CD14-positive monocyte (primary cell): ENCODE measurements at regions not wholly inside any gene's neighbourhood (a gene's known extent, or its start where the extent isn't known, plus 50 kb on each side); places are given as distances from the start of the nearest gene placed in this dataset.

Experiments
- DNase-seq, 3 donors: peaks; one replicate each; pipeline ENCODE4 v3.0.0-alpha.2; 2011 to 2022
- H2AFZ ChIP-seq: 2 replicates; pipeline ENCODE4 v1.6.0; 2012; ENCODE audit warnings: mild to moderate bottlenecking, low read depth, low read length, inconsistent platforms; ENCODE audit not compliant: insufficient read depth, poor library complexity, severe bottlenecking
- H3K27ac ChIP-seq, 2 donors: 1 replicate in 1 of 2; 2 replicates in 1 of 2; pipeline ENCODE4 v1.5.1; 2012 to 2013; ENCODE audit warnings: low read length in 2 of 2, control low read depth in 1 of 2, inconsistent platforms in 1 of 2, low read depth in 1 of 2, mild to moderate bottlenecking in 1 of 2
- H3K27me3 ChIP-seq, 2 donors: one replicate each; pipeline versions ENCODE4 v1.6.0 to v1.6.1; 2011 to 2013; ENCODE audit warnings: low read length in 2 of 2; ENCODE audit not compliant: control insufficient read depth in 2 of 2, insufficient read depth in 2 of 2
- H3K36me3 ChIP-seq, 2 donors: replicated peaks in 1 of 2; 1 replicate in 1 of 2; 2 replicates in 1 of 2; pipeline versions ENCODE4 v1.5.1 to v1.6.1; 2012 to 2013; ENCODE audit warnings: low read length in 2 of 2, control low read depth in 1 of 2, inconsistent platforms in 1 of 2, mild to moderate bottlenecking in 1 of 2; ENCODE audit not compliant: insufficient read depth in 2 of 2, control insufficient read depth in 1 of 2
- H3K4me1 ChIP-seq, 2 donors: 1 replicate in 1 of 2; 2 replicates in 1 of 2; pipeline versions ENCODE4 v1.5.1 to v1.6.1; 2012 to 2013; ENCODE audit warnings: low read length in 2 of 2, control low read depth in 1 of 2, inconsistent platforms in 1 of 2, mild to moderate bottlenecking in 1 of 2, moderate library complexity in 1 of 2; ENCODE audit not compliant: insufficient read depth in 2 of 2, control insufficient read depth in 1 of 2
- H3K4me2 ChIP-seq: replicated peaks from 2 replicates; pipeline ENCODE3; 2012; ENCODE audit warnings: low read length, moderate library complexity, mild to moderate bottlenecking; ENCODE audit not compliant: poor library complexity, severe bottlenecking; ENCODE audit errors: extremely low read depth
- H3K4me3 ChIP-seq, 3 experiments: fragments of 200-600 bp in 1 of 3; sonication (generic) in 1 of 3; replicated peaks in 1 of 3; 1 replicate in 2 of 3; 2 replicates in 1 of 3; pipeline ENCODE4 v1.5.1; 2011 to 2013; ENCODE audit warnings: low read length in 3 of 3, mild to moderate bottlenecking in 3 of 3, control low read depth in 2 of 3, low read depth in 2 of 3, inconsistent platforms in 1 of 3, moderate library complexity in 1 of 3
- H3K79me2 ChIP-seq: 2 replicates; pipeline ENCODE4 v1.6.0; 2012; ENCODE audit warnings: mild to moderate bottlenecking, control low read depth, inconsistent platforms, low read length, moderate library complexity; ENCODE audit not compliant: insufficient read depth
- H3K9ac ChIP-seq: 2 replicates; pipeline ENCODE4 v1.6.0; 2017; ENCODE audit warnings: low read length, mild to moderate bottlenecking; ENCODE audit not compliant: insufficient read depth, poor library complexity, severe bottlenecking
- H3K9me3 ChIP-seq, 2 donors: replicated peaks in 1 of 2; 1 replicate in 1 of 2; 2 replicates in 1 of 2; pipeline versions ENCODE4 v1.5.1 to v1.6.1; 2012 to 2013; ENCODE audit warnings: low read length in 2 of 2, control low read depth in 1 of 2; ENCODE audit not compliant: control insufficient read depth in 1 of 2, insufficient read depth in 1 of 2
- H4K20me1 ChIP-seq: 2 replicates; pipeline ENCODE4 v1.6.0; 2012; ENCODE audit warnings: mild to moderate bottlenecking, low read length, control low read depth, moderate library complexity; ENCODE audit not compliant: insufficient read depth
- H3K27ac Mint-ChIP-seq, 7 donors: one replicate each; pipeline ENCODE4 v1.8.0; 2020; ENCODE audit warnings: mild to moderate bottlenecking in 7 of 7, mixed read lengths in 7 of 7, moderate library complexity in 6 of 7, inconsistent platforms in 2 of 7
- H3K27me3 Mint-ChIP-seq, 3 donors: one replicate each; pipeline ENCODE4 v1.8.0; 2021 to 2022; ENCODE audit warnings: low read depth in 3 of 3, mild to moderate bottlenecking in 3 of 3, mixed read lengths in 3 of 3, moderate library complexity in 3 of 3, inconsistent platforms in 1 of 3
- H3K36me3 Mint-ChIP-seq, 2 donors: one replicate each; pipeline ENCODE4 v1.8.0; 2020; ENCODE audit warnings: mixed read lengths in 2 of 2, inconsistent platforms in 1 of 2, mild to moderate bottlenecking in 1 of 2
- H3K4me1 Mint-ChIP-seq: one replicate; pipeline ENCODE4 v1.8.0; 2020; ENCODE audit warnings: mild to moderate bottlenecking, mixed read lengths
- H3K4me3 Mint-ChIP-seq, 2 donors: one replicate each; pipeline ENCODE4 v1.8.0; 2020; ENCODE audit warnings: mild to moderate bottlenecking in 2 of 2, mixed read lengths in 2 of 2, moderate library complexity in 1 of 2
- H3K9me3 Mint-ChIP-seq, 7 donors: one replicate each; pipeline ENCODE4 v1.8.0; 2020 to 2022; ENCODE audit warnings: mixed read lengths in 7 of 7, mild to moderate bottlenecking in 6 of 7, moderate library complexity in 6 of 7, inconsistent platforms in 2 of 7
- CTCF ChIP-seq: fragments of 200-600 bp; IDR thresholded peaks from one replicate; pipeline ENCODE4 v1.8.0; 2022; ENCODE audit warnings: antibody characterized with exemption, mild to moderate bottlenecking
- WGBS: methylation state at CpG from one replicate; pipeline ENCODE4 v1.1.5; 2013; ENCODE audit warnings: missing lambda C conversion rate; ENCODE audit not compliant: insufficient coverage; 5-methylcytosine and 5-hydroxymethylcytosine counted together
- intact Hi-C, 2 donors: fragments of 100-400 bp; cut with micrococcal nuclease; formaldehyde crosslinking; loops; one replicate each; pipeline versions ENCODE4 v1.15.0 to v1.15.1; 2023

GRCh38 chr11:130599073-130599654, 150.7 kb downstream of the ADAMTS15 start:
- H2AFZ ChIP-seq: no peak overlapping the region
- intact Hi-C loops: no loop called here

GRCh38 chr11:130600139-130600538, 151.7 kb downstream of the ADAMTS15 start:
- TF ChIP-seq CTCF: no peak
- peaks cover 0 to 14% (median 4%) of the 10 kb centered on the region in 7 donors for H3K9me3 Mint-ChIP-seq
- Histone ChIP-seq H3K9ac (no peak overlapping the region), H3K36me3 (no peaks in the 10 kb centered on the region), H2AFZ (no peak overlapping the region), H3K9me3 (peaks cover 0 to 2% of the 10 kb centered on the region in 2 donors), H3K4me1 (peaks cover 0 to 5% of the 10 kb centered on the region in 2 donors), H3K79me2 (no peaks in the 10 kb centered on the region), H4K20me1 (no peaks in the 10 kb centered on the region), H3K27ac (no peak overlapping the region), H3K4me2 (no peak overlapping the region), H3K27me3 (no peaks in the 10 kb centered on the region), H3K4me3 (no peak overlapping the region)
- no peak overlapping the region for H3K4me3 Mint-ChIP-seq
- no peak for DNase-seq
- intact Hi-C loops: no loop called here
- H3K27me3 Mint-ChIP-seq: peaks cover 0 to 4% (median 0%) of the 10 kb centered on the region in 3 donors
- WGBS: no CpG with 5 or more reads among the region's 4 CpGs
- peaks cover 9% of the 10 kb centered on the region for H3K4me1 Mint-ChIP-seq
- H3K27ac Mint-ChIP-seq: no peak overlapping the region
- H3K36me3 Mint-ChIP-seq: no peaks in the 10 kb centered on the region

More at GRCh38 chr11:130599073-130599654, 150.7 kb downstream of the ADAMTS15 start:
- Histone ChIP-seq H3K4me1 (peaks cover 0 to 5% of the 10 kb centered on the region in 2 donors), H3K79me2 (no peaks in the 10 kb centered on the region), H3K4me3 (no peak overlapping the region), H3K9ac (no peak overlapping the region), H3K27ac (no peak overlapping the region), H3K27me3 (no peaks in the 10 kb centered on the region), H3K4me2 (no peak overlapping the region), H3K36me3 (no peaks in the 10 kb centered on the region), H4K20me1 (no peaks in the 10 kb centered on the region), H3K9me3 (peaks cover 0 to 2% of the 10 kb centered on the region in 2 donors)
- WGBS: 96% methylated on average over 4 of the region's 4 CpGs
- H3K36me3 Mint-ChIP-seq: no peaks in the 10 kb centered on the region
- no peaks in the 10 kb centered on the region for H3K27me3 Mint-ChIP-seq
- H3K9me3 Mint-ChIP-seq: peaks cover 0 to 14% (median 4%) of the 10 kb centered on the region in 7 donors
- TF ChIP-seq CTCF: no peak
- no peak overlapping the region for H3K4me3 Mint-ChIP-seq
- H3K27ac Mint-ChIP-seq: no peak overlapping the region
- DNase-seq: no peak
- H3K4me1 Mint-ChIP-seq: peaks cover 9% of the 10 kb centered on the region
